Trophoblast cell (in vitro differentiated cells and primary cell): ENCODE measurements at regions not wholly inside any gene's neighbourhood (a gene's known extent, or its start where the extent isn't known, plus 50 kb on each side); places are given as distances from the start of the nearest gene placed in this dataset.

Experiments used
- DNase-seq, 2 donors: peaks; one replicate each; pipeline ENCODE4 v3.0.0-alpha.2; 2016
- H2AFZ ChIP-seq: 2 replicates; pipeline ENCODE4 v1.6.1; 2013; ENCODE audit warnings: low read length, moderate library complexity, mild to moderate bottlenecking; ENCODE audit not compliant: insufficient read depth, poor library complexity
- H2AK5ac ChIP-seq: 2 replicates; pipeline ENCODE4 v1.6.1; 2013; ENCODE audit warnings: mild to moderate bottlenecking, low read length
- H2BK120ac ChIP-seq: 2 replicates; pipeline ENCODE4 v1.6.1; 2013; ENCODE audit warnings: low read length, mild to moderate bottlenecking, moderate library complexity; ENCODE audit not compliant: insufficient read depth, poor library complexity
- H2BK12ac ChIP-seq: 2 replicates; pipeline ENCODE4 v1.6.1; 2013; ENCODE audit warnings: mild to moderate bottlenecking, low read length, moderate library complexity
- H2BK5ac ChIP-seq: 2 replicates; pipeline ENCODE4 v1.6.1; 2013; ENCODE audit warnings: low read length, low read depth, moderate library complexity, mild to moderate bottlenecking; ENCODE audit not compliant: poor library complexity
- H3K14ac ChIP-seq: 2 replicates; pipeline ENCODE4 v1.6.1; 2013; ENCODE audit warnings: mild to moderate bottlenecking, low read length
- H3K18ac ChIP-seq: 2 replicates; pipeline ENCODE4 v1.6.1; 2013; ENCODE audit warnings: mild to moderate bottlenecking, low read length
- H3K23ac ChIP-seq: 2 replicates; pipeline ENCODE4 v1.6.1; 2013; ENCODE audit warnings: low read length
- H3K27ac ChIP-seq: 2 replicates; pipeline ENCODE4 v1.5.1; 2013; ENCODE audit warnings: low read depth, mild to moderate bottlenecking, inconsistent platforms, low read length, moderate library complexity
- H3K27me3 ChIP-seq: 2 replicates; pipeline ENCODE4 v1.6.1; 2013; ENCODE audit warnings: inconsistent platforms, mild to moderate bottlenecking, low read length, moderate library complexity; ENCODE audit not compliant: insufficient read depth
- H3K36me3 ChIP-seq, 2 experiments: 1 replicate in 1 of 2; 2 replicates in 1 of 2; pipeline ENCODE4 v1.6.1; 2013; ENCODE audit warnings: low read length in 2 of 2, mild to moderate bottlenecking in 2 of 2, moderate library complexity in 1 of 2; ENCODE audit not compliant: insufficient read depth in 2 of 2, control insufficient read depth in 1 of 2
- H3K4ac ChIP-seq: 2 replicates; pipeline ENCODE4 v1.6.1; 2013; ENCODE audit warnings: low read depth, mild to moderate bottlenecking, low read length, moderate library complexity
- H3K4me1 ChIP-seq, 2 experiments: 1 replicate in 1 of 2; 2 replicates in 1 of 2; pipeline ENCODE4 v1.6.1; 2013; ENCODE audit warnings: low read length in 2 of 2, mild to moderate bottlenecking in 2 of 2, moderate library complexity in 1 of 2; ENCODE audit not compliant: insufficient read depth in 2 of 2, control insufficient read depth in 1 of 2
- H3K4me2 ChIP-seq: 2 replicates; pipeline ENCODE4 v1.6.1; 2013; ENCODE audit warnings: inconsistent platforms, mild to moderate bottlenecking, low read length, moderate library complexity
- H3K4me3 ChIP-seq: 2 replicates; pipeline ENCODE4 v1.5.1; 2013; ENCODE audit warnings: mild to moderate bottlenecking, low read depth, low read length, inconsistent platforms
- H3K79me1 ChIP-seq: one replicate; pipeline ENCODE4 v1.6.1; 2013; ENCODE audit warnings: low read length
- H3K79me2 ChIP-seq: 2 replicates; pipeline ENCODE4 v1.6.1; 2013; ENCODE audit warnings: low read length, mild to moderate bottlenecking; ENCODE audit not compliant: control insufficient read depth, insufficient read depth, poor library complexity
- H3K9ac ChIP-seq: 2 replicates; pipeline ENCODE4 v1.6.1; 2013; ENCODE audit warnings: mild to moderate bottlenecking, low read length
- H3K9me3 ChIP-seq: 2 replicates; pipeline ENCODE4 v1.6.1; 2013; ENCODE audit warnings: low read depth, mild to moderate bottlenecking, control low read depth, inconsistent platforms, low read length; ENCODE audit not compliant: insufficient read depth
- H4K12ac ChIP-seq: 2 replicates; pipeline ENCODE4 v1.6.1; 2013; ENCODE audit warnings: low read depth, mild to moderate bottlenecking, low read length, moderate library complexity
- H4K8ac ChIP-seq: 2 replicates; pipeline ENCODE4 v1.6.1; 2013; ENCODE audit warnings: low read depth, mild to moderate bottlenecking, low read length, moderate library complexity
- H4K91ac ChIP-seq: one replicate; pipeline ENCODE4 v1.6.1; 2013; ENCODE audit warnings: low read depth, mild to moderate bottlenecking, low read length, moderate library complexity
- WGBS: extraction: QIAGEN DNeasy Blood & Tissue Kit; methylation state at CpG from one replicate; pipeline ENCODE4 v1.1.7; 2013; ENCODE audit warnings: missing lambda C conversion rate; ENCODE audit not compliant: insufficient read length, insufficient coverage; ENCODE audit errors: extremely low coverage; 5-methylcytosine and 5-hydroxymethylcytosine counted together

DNA sequence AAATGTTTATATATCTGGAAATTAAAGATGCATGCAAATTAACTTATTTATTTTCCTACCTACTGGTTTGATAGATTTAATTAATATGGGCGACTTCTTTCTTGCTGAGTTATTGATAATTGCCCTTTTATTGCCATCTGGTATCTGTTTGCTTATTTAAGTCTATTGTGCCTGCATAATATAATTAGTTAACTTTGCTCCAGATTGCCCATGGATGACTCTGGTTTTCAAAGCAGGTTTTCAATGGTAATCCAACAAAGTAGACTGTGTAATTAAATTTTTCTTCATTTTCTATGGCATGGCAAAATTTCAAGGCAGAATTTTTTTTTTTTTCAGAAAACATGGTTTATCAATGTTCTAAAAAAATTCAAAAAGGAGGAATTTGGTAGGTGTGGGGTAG, 1092.0 kb downstream of the GRIK2 start:
- H2AK5ac ChIP-seq = no peak overlapping the region
- H2BK5ac ChIP-seq = no peak overlapping the region
- no CpG with 5 or more reads among the region's 1 CpG for WGBS

DNA sequence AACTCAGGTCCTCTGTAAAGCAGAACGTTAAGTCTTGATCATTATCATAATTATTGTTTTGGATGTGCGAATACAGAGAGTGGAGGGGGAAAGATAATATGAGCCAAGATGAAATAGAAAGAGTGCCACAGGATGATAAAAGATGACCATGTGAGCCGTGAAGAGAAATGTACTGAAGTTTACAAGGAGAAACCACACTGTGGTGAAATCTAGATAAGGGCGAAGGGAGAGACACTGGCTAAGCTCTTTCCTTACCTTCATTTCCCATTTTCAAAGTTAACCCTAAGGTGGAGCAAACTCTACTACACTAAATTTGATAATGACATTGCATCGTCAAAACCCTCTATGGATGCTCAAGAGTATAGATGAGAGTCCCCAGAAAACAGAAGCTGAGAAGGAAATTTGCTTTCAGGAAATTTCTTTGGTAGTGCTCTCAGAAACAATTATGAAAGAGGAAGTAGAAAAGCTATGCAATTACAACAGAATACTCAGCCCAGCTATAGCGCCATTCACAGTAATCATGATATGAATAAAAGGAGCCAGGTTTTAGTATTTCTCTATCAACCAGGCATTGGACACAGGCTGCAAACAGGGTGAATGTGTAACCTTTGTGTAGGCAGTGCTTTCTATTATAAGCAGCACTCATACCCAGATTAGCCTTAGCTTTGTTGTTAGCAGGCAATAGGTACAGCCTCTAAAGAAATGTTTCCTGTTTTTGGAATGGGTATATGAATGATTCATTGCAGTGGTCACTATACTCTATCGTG, 1080.7 kb downstream of the GRIK2 start:
- no peak overlapping the region for H3K27ac ChIP-seq
- no CpG with 5 or more reads among the region's 7 CpGs for WGBS
- H2BK5ac ChIP-seq = no peak overlapping the region
- no peak overlapping the region for H3K9ac ChIP-seq
- no peak overlapping the region for H3K4ac ChIP-seq
- no peak overlapping the region for H4K91ac ChIP-seq
- H3K14ac ChIP-seq = no peak overlapping the region
- H2AK5ac ChIP-seq = no peak overlapping the region
- no peaks in the 10 kb centered on the region for H3K27me3 ChIP-seq
- no peak overlapping the region for H2BK120ac ChIP-seq
- H3K4me3 ChIP-seq = no peak overlapping the region
- no peak overlapping the region for H2AFZ ChIP-seq
- H3K23ac ChIP-seq = no peak overlapping the region
- no peaks in the 10 kb centered on the region for H3K9me3 ChIP-seq
- DNase-seq = no peak
- H3K18ac ChIP-seq = no peak overlapping the region
- H2BK12ac ChIP-seq = no peak overlapping the region
- H3K4me2 ChIP-seq = no peak overlapping the region
- H3K4me1 ChIP-seq = no peaks in the 10 kb centered on the region
- no peak overlapping the region for H4K8ac ChIP-seq
- no peaks in the 10 kb centered on the region for H3K36me3 ChIP-seq
- no peaks in the 10 kb centered on the region for H3K79me2 ChIP-seq
- H3K79me1 ChIP-seq = no peaks in the 10 kb centered on the region
- no peak overlapping the region for H4K12ac ChIP-seq

More for the DNA sequence above, 1092.0 kb downstream of the GRIK2 start:
- Histone ChIP-seq H2AFZ (no peak overlapping the region), H3K36me3 (no peaks in the 10 kb centered on the region), H3K4me3 (no peak overlapping the region), H4K12ac (no peak overlapping the region), H3K79me2 (no peaks in the 10 kb centered on the region), H2BK120ac (no peak overlapping the region), H3K18ac (no peak overlapping the region), H3K23ac (no peak overlapping the region), H4K91ac (no peak overlapping the region), H2BK12ac (no peak overlapping the region), H3K4ac (no peak overlapping the region), H3K9ac (no peak overlapping the region), H3K4me2 (no peak overlapping the region), H4K8ac (no peak overlapping the region), H3K4me1 (no peaks in the 10 kb centered on the region), H3K27ac (no peak overlapping the region), H3K14ac (no peak overlapping the region), H3K79me1 (no peaks in the 10 kb centered on the region), H3K27me3 (no peaks in the 10 kb centered on the region), H3K9me3 (no peaks in the 10 kb centered on the region)
- no peak for DNase-seq

DNA sequence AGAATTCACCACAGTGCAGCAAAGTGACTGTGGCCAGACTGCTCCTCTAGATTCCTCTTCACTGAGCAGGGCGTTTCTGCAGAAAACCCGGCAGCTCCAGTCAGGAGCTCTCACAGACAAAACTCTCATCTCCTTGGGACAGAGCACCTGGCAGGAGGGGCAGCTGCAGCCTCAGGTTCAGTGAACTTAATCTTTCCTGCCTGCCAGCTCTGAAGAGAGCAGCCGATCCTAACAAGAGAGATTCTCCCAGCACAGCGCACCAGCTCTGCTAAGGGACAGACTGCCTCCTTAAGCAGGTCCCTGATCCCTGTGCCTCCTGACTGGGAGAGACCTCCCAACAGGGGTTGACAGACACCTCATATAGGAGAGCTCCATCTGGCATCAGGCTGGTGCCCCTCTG, 1065.5 kb downstream of the GRIK2 start:
- H3K18ac ChIP-seq = no peak overlapping the region
- no peak overlapping the region for H2BK120ac ChIP-seq
- no peak overlapping the region for H4K8ac ChIP-seq
- no peak overlapping the region for H2AK5ac ChIP-seq
- H2BK5ac ChIP-seq = no peak overlapping the region
- no peaks in the 10 kb centered on the region for H3K36me3 ChIP-seq
- no peak overlapping the region for H4K91ac ChIP-seq
- no peak overlapping the region for H3K4ac ChIP-seq
- no peak overlapping the region for H3K9ac ChIP-seq
- H3K79me2 ChIP-seq = no peaks in the 10 kb centered on the region
- no peak overlapping the region for H3K4me3 ChIP-seq
- no peak overlapping the region for H3K4me2 ChIP-seq
- H2AFZ ChIP-seq = no peak overlapping the region
- H3K79me1 ChIP-seq = no peaks in the 10 kb centered on the region
- no peak overlapping the region for H3K27ac ChIP-seq
- no peaks in the 10 kb centered on the region for H3K9me3 ChIP-seq
- H3K4me1 ChIP-seq = no peaks in the 10 kb centered on the region
- no peak overlapping the region for H3K23ac ChIP-seq
- H3K27me3 ChIP-seq = no peaks in the 10 kb centered on the region
- H2BK12ac ChIP-seq = no peak overlapping the region
- no peak for DNase-seq
- no CpG with 5 or more reads among the region's 4 CpGs for WGBS
- no peak overlapping the region for H3K14ac ChIP-seq
- H4K12ac ChIP-seq = no peak overlapping the region

DNA sequence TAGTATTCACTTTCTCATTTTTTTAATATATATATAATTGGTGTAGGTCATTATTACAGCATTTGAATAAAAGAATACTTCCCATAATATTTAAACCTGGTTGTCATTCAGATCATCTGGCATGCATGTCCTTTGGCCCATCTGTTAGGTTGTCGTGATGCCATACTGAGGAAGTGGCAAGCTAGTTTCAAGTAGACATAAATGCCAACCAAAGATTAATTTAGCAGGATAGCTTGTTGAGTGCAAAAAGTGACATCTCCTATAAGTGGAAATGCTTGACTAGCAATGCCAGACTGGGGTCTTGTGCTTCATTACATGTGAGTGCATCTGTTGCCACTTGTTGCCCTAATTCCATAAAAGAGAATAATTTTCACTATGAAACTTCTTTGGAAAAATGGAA, 1044.7 kb downstream of the GRIK2 start:
- no peaks in the 10 kb centered on the region for H3K27me3 ChIP-seq
- no peaks in the 10 kb centered on the region for H3K4me1 ChIP-seq
- no peak overlapping the region for H4K8ac ChIP-seq
- WGBS = no CpG with 5 or more reads among the region's 1 CpG
- no peak overlapping the region for H4K91ac ChIP-seq
- no peak overlapping the region for H3K9ac ChIP-seq
- DNase-seq = no peak
- no peak overlapping the region for H2AFZ ChIP-seq
- H3K4me2 ChIP-seq = no peak overlapping the region
- no peak overlapping the region for H2BK120ac ChIP-seq
- no peak overlapping the region for H3K18ac ChIP-seq
- H3K14ac ChIP-seq = no peak overlapping the region
- no peak overlapping the region for H2BK5ac ChIP-seq
- no peaks in the 10 kb centered on the region for H3K36me3 ChIP-seq
- H2BK12ac ChIP-seq = no peak overlapping the region
- no peak overlapping the region for H3K4me3 ChIP-seq
- H2AK5ac ChIP-seq = no peak overlapping the region
- H3K79me2 ChIP-seq = no peaks in the 10 kb centered on the region
- H3K79me1 ChIP-seq = no peaks in the 10 kb centered on the region
- H3K23ac ChIP-seq = no peak overlapping the region
- no peak overlapping the region for H3K4ac ChIP-seq
- H3K27ac ChIP-seq = no peak overlapping the region
- H3K9me3 ChIP-seq = no peaks in the 10 kb centered on the region
- H4K12ac ChIP-seq = no peak overlapping the region
